Activated CD4-positive, alpha-beta T cell treated with anti-CD3 and anti-CD28 coated beads, Interleukin-2, amount 50 U/mL, for 24 hours (primary cell): ENCODE measurements at regions not wholly inside any gene's neighbourhood (a gene's known extent, or its start where the extent isn't known, plus 50 kb on each side); places are given as distances from the start of the nearest gene placed in this dataset.
A peak's percentile ranks its signal among the peaks of the same experiment; 100 is the strongest.

Experiments
- DNase-seq, 2 donors: peaks; one replicate each; pipeline ENCODE4 v3.0.0-alpha.2; 2020; ENCODE audit warnings: low read depth in 1 of 2, low spot score in 1 of 2

DNA sequence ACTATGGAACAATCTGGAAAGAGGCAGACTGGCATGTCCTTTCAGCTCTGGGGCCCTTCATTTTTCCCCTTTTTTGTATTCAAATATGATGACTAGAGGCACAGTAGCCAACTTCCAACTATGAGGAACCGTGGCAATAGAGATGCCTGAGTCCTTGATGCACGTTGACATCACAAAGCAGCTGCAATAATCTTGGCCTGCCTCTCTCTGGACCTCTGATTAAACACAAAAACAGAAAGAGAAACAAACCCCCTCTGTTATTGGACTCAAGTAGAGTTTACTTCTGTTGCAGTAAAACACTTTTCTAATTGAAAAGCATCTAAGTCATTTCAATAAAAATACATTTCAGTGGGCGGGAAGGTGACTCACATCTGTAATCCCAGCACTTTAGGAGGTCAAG is 122.2 kb upstream of the GRAMD2B start:
- DNase-seq, result no peak

DNA sequence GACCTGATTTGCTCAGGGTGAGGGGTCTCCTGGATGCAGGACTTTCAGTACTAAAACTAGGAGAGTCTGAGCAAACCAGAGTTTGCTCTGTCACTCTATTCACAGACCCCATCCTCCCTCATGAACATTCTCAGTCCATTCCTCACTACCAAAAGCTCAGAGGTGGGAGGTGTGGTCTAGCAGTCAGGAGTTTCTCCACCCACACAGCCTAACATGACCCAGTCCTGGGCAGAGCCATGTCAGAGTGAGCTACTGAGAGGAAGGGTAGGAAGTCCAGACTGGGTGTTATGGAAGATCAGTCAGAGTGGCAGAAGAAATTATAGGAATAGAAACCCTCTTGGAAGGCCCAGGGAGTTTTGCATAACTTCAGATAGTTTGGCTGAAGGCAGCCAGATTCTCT is 113.3 kb upstream of the GRAMD2B start:
- no peak for DNase-seq

DNA sequence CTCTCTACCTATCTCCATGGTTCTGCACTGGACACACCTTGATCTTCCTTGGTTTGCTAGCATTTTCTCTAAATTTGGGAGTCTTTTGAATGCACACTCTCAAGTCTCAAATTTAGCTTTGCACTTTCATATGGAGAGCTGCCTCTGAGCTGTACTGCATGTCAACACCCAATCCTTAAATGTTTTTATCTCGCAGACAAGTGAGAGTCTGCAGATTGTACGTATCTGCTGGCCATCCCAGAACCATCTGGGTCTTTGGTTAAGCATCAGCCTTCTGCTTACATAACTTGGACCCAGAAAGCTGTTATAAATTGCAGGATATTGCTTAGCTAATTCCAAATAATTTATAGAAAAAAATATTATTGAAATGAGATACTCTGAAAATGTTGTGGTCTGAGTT is 111.4 kb upstream of the GRAMD2B start:
- no peak for DNase-seq

DNA sequence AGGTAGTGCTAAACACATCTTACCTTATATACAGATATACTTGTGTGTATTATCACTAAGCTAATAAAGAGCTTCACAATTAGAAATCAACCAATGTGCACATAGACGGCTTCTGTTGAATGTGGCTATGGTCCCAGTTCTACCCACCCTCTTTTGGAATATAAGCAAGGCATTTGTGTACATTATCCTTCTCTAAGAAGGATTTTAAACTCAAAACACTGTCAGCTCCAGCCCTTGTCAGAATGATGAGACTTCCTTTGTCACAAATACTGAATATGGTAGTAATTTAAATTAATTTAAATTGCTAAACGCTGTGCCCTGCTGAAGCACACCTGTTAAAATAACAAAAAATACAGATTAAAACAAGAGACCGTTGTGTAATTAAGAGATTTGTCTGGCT is 107.9 kb upstream of the GRAMD2B start:
- no peak for DNase-seq

DNA sequence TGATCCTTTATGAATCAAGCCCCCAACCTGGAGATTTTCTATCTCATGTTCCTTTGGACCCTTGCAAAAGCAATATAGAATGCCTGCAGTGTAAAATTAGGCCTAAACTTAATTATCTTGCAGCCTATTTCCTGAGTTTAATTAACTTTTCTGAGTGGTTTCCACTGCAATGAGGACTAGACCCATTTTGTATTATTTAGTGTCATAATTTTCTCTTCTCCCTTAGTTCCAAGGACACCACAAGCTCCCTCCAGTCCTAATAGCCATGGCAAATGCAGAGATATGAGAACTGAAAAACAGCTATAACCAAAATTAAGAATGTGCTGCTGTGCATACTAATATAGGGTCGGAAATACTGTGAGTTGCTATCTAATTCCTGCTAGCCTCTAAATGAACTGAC is 90.9 kb upstream of the GRAMD2B start:
- DNase-seq, result no peak

DNA sequence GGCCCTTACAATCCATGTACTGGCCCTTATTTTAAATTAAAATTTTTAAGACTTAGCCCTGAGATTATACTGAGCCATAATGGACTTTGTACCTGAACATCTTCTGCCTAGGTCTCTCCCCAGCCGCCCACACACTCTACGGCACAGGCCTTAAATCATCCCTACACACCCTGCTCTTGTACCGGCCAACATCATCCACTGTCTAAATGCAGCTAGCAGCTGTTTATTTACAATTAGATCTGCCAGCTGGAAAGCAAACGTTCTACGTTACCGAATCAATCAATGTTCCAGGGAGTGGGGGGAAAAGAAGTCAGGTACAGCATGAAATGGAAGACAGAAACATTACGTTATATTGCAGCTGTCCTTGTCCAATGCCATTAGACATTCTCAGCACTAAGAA is 88.4 kb upstream of the GRAMD2B start:
- DNase-seq, result no peak

DNA sequence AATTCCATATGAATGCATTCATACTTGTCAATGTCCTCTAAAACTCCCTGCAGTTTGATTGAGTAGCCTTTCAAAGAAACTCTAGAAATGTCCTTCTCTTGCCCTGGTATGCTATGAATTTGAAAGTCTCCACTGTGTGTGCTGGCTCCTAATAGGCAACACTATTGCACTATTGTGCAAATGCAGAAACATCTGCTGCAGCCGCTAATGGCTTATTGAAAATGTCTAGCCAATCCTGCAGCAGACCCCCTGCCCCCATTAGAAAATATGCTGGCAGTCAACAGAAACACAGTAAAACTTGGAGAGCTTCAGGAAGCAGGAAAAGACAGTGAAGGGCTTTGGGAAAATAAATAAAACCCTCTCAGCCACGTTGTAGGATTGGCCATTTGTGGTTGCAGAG is 87.3 kb upstream of the GRAMD2B start:
- no peak for DNase-seq

DNA sequence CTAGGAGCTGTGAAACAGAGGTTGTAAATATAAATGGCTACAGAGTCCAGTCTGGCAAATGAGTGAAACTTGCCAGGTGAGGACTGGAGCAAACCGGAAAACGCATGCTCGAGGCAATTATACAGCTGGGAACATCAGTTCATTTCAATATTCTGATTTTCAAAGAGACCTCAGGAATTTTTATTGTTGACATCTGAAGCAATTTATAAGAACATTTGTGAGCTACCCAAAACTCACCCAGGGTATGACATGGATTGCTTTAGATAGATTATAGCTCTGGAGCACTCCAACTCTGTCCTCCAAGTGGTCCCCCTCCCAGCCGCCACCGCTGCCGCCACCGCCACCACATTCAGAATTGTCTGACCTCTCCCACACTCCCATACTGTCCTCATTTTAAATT is 84.6 kb upstream of the GRAMD2B start:
- DNase-seq, result no peak

DNA sequence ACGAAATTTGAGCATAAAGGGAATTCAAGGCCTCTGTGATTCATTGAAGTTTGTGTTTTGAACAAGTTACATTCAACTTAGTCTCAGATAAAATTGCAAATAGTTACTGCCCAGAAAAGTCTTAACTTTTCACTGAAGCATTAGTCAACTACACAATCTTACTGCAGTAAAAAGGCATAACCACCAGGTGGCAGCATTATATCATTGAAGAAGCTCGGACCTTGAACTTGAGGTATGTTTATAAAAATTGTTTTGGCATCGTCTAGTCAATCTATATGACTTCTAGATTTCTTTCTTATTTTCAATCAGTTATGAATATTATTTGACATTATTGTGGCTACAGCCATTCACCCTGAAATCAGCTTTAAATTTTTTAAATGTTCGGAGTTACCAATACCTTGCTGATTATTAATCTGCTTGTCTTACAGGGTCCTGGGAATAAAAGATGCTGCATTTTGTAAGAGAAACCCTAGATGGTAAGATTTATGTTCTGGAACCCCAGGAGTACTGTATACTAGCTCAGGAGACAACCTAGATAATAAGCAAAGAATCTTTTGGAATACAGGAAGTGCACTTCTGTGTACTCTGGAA is 83.9 kb upstream of the GRAMD2B start:
- peak in 1 of 2 donors; percentile 63 for DNase-seq

DNA sequence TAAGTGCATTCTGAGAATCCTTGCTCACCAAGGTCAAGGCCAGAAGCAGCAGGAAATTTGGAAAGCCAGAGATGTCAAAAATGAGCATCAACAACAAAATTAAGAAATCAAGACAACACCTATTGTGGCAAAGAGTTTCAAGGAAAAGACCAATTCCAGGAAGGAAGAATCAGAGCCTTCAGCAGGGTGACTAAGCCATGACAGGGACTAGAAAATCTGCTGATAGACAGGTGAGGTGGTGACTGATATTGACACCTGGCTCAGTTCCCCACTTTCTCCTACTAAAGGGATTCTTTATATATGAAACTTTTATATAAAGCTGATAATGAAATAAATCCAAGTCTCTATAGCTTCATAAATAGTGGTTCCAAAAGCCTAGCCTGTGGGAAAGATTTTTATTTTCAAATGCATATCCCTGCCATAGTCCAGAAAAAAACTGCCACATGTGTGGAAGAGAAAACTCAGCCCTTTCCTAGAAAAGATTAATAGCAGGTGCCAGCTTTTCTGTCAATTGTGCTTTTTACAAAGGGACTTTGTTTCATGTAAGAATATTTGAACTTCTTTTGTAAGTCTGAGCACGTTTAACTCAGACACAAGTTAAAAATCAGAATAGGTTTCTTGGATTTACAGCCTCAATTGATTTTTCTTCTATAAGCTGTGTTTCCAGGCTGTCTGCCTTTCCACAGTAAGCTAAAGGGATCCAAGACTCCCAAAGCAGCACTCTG is 81.1 kb upstream of the GRAMD2B start:
- DNase-seq, result no peak

DNA sequence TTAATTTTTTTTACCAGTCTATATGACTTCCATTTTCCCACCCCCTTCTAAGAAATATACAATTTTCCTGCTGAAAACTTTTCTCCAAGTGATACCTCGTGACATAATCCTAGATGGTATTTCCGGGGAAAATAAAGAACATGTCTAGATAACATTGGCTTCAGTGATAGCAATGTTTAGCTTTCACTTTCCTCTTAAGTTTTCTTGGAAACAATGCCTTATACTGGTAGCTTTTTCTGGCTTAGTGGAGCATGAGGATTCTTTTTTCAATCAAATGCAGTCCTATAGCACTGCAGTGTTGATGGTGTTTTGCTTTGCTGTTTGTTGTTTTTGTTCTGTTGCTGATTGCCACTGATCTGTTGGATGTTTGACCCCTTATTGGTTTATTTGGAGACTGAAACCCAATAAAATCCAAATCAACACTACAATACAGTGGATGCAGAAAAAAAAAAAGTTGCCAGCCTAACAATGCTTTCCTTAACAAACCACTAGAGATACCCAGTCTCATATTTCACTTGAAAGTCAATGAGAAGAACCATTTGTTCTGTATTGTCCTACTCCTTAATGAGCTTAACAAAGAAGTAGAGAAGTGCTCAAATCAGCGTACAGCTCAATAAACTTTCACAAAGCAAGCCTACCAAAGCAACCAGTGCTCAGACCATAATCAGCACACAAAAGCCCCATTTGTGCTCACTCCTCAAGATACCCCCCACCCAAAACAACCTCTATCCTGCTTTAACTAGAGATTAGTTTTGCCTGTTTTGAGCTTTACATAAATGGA is 74.2 kb upstream of the GRAMD2B start:
- no peak for DNase-seq

DNA sequence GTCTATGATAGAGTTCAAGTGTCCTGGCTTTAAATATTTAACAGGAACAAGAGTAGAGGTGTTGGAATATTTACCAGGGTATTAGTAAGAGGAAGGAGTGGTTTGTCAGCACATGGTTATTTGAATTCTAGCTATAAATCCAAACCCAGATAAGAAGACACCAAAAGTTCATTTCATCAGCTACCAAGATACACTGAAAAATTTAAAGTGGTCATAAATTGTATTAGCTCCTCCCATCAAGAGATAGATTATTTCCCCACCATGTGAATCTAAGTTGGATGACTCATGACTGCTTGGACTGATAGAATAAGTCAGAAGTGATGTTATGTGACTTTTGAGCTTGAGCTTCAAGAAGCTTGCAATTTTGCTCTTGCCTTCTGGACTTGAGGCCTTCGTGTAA is 72.1 kb upstream of the GRAMD2B start:
- no peak for DNase-seq

DNA sequence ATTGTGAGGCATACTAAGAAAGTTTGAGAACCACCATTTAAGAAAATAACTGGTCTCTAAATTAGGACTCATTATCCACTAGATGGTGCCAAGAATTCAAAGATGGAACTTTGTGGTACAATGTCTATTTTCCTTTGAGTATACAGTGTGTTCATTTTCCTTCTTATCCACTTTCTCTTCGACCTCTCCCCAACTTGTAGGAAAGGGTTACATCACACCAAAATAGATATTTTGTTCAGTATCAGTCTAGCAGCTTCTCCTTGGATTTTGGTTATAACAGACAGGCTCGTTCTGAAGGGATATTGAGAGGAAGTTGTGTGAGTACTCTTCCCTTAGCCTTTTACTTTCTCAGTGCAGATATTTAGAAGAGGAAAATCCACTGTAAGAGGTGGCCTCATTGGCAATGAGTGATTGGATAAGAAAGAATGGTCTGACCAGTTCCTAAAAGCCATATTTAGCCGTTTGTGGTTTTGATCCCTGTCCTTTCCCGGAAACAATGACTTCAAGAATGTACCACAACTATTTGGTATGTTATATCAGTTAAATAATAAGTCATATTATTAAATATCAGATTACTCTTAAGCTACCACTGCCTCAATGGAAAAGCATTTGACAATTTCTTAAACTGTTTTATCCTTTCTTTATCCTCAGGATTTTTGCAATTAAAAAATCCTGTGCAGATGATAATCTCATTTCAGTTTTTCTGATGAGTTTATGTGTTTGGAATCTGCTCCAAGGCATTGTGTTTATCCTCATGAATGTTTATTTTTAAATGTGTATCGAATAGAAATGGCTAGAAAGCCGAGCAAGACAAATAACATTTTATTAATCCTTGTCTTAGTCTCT is 69.0 kb upstream of the GRAMD2B start:
- no peak for DNase-seq

DNA sequence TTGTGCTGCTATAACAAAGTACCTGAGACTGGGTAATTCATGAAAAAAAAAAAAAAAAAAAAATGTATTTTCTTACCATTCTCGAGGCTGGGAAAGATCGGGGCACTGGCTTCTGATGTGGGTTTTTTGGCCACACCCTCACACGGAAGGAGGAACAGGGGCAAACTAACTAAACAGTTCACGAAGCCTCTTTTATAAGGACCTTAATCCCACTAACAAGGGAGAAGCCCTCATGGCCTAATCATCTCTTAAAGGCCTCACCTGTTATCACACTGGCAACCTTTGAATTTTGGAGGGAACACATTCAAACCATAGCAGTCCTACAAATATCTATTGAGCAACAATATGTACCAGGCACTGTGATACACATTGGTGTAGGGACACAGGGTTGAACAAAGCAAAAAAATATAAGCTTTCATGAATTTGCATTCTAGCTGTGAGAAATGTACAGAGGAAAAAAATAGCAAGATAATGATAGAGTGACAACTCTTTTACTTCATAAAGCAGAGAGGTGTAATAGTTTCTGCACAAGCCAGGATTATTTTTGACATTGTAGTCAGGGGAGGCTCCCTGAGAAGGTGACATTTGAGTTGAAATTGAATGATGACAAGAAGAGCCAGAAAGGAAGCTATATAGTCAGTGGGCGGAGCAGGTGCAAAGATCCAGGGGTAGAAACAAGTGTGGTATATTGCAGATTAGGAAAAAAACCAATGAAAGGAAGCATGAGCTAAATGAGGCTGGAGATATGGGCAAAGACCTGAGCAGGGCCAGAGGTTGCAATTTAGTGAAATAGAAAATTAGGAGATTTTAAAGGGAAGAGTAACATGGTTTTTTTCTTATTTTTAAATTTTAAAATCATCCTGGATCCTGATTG is 68.1 kb upstream of the GRAMD2B start:
- DNase-seq, result no peak

DNA sequence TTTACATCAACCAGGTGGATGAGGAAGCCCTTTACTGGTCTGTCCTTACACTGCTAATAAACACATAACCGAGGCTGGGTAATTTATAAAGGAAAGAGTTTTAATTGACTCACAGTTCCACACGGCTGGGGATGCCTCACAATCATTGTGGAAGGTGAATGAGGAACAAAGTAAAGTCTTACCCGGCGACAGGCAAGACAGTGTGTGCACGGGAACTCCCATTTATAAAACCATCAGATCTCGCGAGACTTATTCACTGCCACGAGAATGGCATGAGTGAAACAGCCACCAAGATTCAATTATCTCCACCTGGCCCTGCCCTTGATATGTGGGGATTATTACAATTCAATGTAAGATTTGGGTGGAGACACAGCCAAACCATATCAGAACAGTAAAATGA is 67.3 kb upstream of the GRAMD2B start:
- DNase-seq, result no peak

DNA sequence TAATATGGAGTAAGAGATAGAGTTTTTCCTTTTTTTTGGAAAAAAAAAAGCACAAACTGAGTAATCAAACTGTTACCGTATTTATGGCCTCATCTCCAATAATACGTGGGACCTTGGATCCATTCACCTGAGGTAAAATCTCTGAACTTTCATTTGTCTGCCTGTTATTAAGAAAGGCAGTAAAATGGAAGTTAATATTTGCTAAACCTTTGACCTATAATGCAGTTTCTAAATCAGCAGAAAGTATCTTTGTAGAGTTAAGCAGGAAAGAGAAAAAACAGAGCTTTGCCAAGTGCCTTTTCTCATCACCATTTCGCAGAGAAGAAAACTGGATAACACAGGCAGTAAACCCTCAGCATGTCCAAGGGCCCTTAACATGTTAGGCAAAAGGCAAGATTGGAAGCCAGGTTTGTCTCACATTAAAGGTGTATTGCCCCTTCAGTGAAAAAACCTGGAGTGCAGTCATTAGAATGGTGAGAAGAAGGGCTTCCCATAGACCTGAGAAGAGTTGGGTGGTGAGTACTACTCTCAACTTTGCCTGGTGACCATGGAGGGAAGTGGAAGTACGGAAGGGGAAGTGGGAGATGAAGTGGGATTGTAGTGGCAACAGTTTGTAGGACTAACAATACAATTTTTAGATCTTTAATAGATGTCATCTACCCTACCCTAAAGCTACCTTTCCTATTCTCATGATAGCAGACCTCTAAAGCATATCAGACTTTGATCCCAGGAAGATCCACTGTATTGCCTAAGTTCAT is 65.4 kb upstream of the GRAMD2B start:
- DNase-seq, result no peak

DNA sequence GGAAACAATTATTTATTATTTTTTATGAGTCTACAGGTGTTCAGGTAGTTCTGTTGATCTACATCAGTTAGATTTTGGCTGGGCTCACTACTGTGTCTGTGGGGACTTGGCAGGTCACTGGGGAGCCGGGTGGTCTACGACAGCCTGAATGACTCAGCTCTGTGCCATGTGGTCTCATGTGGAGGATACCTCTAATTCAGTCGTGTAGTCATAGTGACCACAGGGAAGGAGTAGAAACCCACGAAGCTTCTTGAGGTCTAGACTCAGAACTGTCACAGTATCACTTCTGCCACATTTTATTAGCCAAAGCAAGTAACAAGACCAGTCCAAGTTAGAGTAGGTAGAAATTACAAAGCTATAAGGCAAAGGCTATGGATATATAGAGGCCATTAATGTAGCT is 64.7 kb upstream of the GRAMD2B start:
- no peak for DNase-seq

DNA sequence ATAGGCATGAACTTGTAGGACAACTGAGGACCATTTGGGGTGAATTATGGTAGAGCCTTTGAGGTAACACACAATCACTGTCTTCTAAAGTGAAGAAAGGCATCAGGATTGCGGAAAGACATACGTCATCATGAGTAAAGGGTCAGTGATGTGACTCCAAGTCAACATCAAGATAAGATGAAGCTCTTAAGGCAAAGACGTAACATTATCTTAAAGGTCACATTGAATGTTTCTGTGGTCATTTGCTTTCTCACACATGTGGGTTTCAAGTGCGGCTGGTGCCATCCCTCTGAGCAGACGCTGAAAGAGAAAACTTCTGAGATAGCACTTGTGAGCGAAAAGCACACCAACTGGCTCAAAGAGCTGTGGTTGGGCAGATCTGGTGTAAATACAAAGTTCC is 63.3 kb upstream of the GRAMD2B start:
- no peak for DNase-seq

DNA sequence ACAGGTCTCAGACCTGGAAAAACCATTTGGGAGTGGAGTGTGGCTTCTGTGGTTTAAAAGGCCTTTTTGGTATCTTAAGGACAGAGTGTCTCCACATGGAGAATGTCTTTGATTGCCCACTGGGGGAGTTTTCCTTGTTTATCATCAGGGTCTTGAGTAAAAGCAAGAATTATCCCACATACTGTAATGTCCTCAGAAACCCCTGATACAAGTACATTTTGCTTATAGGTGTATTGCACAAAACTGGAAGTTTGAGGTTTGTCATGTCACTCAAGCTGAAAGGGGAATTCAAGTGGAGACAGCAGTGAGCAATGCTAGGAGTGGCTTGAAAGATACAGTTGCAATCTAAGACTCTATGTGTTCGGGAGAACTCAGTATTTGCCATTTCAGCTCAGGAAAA is 62.7 kb upstream of the GRAMD2B start:
- DNase-seq, result no peak

DNA sequence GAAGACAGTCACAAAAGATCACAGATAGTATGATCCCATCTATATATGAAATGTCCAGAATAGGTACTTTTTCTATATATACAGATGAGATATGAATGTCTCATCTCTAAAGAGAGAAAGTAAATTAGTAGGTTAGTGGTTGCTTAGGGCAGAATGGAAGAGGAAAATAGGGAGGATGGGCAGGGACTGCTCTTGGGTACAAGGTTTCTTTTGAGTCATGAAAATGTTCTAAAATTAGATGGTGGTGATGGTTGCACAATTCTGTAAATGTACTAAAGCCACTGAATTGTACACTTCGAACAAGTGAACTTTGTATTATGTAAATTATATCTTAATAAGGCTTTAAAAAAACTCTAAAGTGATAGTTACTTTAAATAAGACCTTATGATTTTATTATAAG is 59.6 kb upstream of the GRAMD2B start:
- DNase-seq, result no peak
